GM21723 (cell line): ENCODE measurements at regions not wholly inside any gene's neighbourhood (a gene's known extent, or its start where the extent isn't known, plus 50 kb on each side); places are given as distances from the start of the nearest gene placed in this dataset.
"Not testable (repeated sequence)": the region's sequence is repeated elsewhere in the genome, so short reads cannot be mapped to it uniquely, and the experiment has no call there.

Source experiments
- ATAC-seq: cut with Tn5 transposase; IDR thresholded peaks from one replicate; pipeline ENCODE4 v1.9.1; 2021; ENCODE audit warnings: mild to moderate bottlenecking, moderate library complexity; ENCODE audit not compliant: unreplicated experiment

- no peak for ATAC-seq
Observed at GRCh38 chr13:97719736-97720135, 233.7 kb upstream of the IPO5 start.

DNA sequence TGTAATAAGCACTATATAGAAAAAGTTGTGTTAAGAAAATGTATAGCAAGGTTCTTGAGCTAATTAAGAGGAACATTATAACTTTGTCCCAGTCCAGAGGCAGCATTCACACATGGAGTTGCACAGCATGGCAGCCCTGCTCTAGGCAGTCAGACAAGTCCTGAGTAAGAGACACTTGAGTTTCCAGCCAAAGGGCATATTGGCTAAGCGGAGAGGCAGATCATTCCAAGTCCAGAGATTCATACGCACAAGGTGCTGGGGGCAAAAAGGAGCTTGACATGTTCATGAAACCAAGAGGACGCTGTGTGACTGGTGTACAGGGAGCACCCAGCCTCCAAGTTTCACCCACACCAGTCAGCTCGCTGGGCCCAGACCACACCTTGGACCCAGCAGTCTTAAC is 232.6 kb upstream of the IPO5 start:
- no peak for ATAC-seq

- ATAC-seq: no peak
Observed at GRCh38 chr13:97723655-97724054, 229.8 kb upstream of the IPO5 start.

GRCh38 chr13:97724450-97724849 is 229.0 kb upstream of the IPO5 start:
- ATAC-seq: no peak

- no peak for ATAC-seq
Observed at GRCh38 chr13:97726664-97727280, 226.7 kb upstream of the IPO5 start.

- ATAC-seq: no peak
Observed at GRCh38 chr13:97727991-97728390, 225.5 kb upstream of the IPO5 start.

- ATAC-seq: no peak
Observed at GRCh38 chr13:97736436-97736835, 217.0 kb upstream of the IPO5 start.

DNA sequence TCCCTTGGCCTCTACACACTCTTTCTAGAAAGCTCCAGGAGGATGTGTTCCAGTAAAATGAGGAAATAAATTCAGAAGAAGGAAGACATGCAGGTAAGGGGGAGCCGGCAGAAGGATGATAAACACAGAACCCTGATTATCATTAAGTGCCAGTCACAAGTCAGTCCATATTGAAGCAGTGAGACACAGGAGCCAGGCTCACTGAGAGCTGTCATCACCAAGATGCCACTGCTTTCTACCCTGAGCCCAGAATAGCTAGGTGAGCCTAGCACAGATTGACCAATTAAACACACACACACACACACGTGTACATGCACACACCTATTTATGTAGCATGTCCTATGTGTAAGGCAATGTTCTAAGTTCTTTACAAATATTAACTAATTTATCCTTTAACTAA is 211.4 kb upstream of the IPO5 start:
- no peak for ATAC-seq

DNA sequence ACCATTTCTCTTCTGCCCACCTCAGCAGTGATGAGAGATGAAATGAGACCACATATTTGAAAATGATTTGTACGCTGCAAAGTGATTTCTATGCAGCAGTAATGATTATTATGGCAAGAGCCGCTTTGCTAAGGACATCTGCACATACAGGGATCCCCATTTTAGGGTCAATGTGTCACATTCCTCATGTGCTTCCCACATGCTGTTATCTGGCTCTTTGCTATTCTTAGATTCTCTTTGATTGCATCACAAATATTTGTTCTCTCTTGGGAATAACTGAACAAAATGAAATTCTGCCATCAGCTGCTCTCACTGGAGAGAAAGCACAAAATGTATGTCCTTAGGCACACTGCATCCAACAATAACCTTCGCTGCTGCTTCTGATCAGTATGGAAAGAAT is 209.5 kb upstream of the IPO5 start:
- ATAC-seq: no peak

DNA sequence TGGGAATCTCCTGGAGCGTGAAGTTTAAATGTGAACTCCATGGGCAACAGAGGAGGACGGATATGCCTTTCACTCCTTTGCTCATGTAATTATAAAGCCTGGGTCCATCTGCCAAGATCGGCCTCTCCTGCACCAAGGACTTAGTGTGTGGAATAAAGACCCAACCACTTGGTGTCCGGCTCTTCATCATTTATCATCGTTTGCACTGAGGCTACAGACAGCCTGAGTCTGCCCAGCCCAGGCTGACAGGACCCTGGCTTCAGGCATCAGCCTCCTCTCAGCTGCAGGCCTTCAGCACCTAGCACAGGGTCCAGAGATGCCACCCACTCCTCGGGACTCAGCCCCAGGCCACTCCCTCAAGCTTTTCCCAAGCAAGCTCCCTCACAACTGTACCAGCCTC is 206.8 kb upstream of the IPO5 start:
- ATAC-seq: no peak

DNA sequence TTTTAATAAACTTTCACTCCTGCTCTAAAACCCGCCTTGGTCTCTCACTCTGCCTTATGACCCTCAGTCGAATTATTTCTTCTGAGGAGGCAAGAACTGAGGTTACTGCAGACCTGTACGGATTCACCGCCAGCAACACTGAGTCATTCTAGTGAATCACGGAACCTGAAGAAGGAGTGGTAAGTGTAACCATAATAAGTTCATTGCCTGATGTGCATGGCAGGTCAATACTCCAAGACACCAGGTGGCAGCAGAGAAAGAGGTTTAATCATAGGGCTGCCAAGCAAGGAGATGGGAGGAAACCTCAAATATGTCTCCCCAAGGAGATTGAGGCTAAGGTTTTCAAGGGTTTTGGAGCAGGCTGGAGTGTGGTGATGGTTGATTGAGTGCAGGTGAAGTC is 204.3 kb upstream of the IPO5 start:
- no peak for ATAC-seq

- ATAC-seq: no peak
Observed at GRCh38 chr13:97751477-97751876, 202.0 kb upstream of the IPO5 start.

DNA sequence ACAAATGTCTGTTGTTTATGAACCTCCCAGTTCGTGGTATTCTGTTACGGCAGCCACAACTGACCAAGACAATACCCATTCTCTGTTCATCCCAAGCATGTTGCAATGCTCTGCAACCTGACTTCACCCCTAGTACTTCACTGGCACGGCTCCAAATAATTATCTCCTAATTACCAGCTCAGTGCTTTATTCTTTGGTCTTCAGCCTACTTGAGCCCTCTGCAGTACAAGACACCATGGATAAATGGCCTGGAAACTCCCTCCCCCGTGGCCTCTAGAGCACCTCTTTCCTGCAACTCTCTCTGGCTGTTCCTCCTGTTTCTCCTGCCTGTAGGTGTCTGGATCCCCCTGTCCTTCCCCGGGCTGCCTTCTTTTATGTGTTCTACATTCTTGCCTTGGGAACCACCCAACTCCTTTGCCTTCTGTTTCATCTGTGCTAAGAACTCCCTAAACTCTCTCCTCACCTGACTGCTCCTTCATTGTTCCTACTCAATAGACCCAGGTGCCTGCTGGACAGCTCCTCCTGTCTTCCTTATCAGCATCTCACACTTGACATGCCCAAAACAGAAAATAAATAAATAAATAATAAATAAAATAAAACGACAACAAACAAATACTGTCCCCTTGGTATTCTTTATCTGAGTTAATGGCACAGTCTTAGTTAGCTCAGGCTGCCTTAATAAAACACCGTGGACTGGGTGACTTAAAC is 200.4 kb upstream of the IPO5 start:
- no peak for ATAC-seq

- ATAC-seq: no peak
Observed at GRCh38 chr13:97753942-97754670, 199.4 kb upstream of the IPO5 start.

DNA sequence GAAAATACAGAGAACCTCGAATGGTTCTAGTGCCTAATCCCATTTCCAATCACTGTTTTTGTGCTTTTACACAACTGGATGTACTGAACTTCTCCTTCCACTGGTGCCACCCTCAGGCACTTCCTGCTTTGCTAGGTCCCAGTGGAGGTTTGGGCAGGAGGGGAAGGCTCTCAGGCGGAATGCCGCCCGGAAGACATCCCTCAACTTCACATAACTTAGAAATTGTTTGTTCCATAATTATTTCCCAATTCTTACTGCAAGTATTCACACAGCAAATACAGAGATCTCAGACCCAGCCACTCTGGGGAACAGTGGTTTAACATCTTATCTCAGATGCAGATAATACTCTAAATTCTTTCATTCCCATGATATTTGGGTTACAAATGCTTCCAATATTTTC is 195.7 kb upstream of the IPO5 start:
- no peak for ATAC-seq

DNA sequence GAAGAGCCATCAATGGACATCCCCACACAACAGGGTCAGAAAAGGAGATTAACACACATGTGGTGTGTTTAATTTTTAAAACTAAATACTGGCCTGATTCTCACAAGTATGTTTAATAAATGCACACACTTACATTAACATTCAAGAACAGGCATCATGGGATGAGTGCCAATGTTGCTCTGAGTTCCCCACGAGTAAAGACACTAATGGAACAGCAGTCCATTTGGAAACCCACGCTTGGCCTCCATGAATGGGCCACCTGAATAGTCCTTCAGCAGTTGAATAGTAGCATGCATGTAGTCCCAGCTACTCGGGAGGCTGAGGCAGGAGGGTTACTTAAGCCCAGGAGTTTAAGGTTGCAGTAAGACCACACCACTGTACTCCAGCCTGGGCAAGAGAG is 195.2 kb upstream of the IPO5 start:
- no peak for ATAC-seq

GRCh38 chr13:97761796-97762540 is 191.5 kb upstream of the IPO5 start:
- ATAC-seq: no peak

DNA sequence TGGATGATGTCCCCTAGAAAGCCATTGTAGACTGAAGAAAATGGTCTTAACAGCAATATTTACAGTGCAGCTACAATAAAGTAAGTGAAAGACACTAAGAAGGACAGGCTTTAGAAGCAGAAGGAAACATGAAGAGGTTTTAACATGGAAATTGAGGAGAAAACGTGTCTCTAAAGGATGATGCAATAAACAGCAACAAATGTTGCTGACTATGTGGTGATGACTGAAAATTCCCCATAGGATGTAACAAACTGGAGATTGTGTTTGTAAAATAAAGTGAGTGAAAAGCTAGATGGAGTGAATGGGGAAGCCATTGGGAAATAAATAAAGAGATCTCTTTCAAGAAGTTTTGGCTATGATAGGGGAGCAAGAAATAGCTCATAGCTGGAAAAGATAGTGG is 186.7 kb upstream of the IPO5 start:
- no peak for ATAC-seq

- ATAC-seq: no peak
Observed at GRCh38 chr13:97768134-97768533, 185.3 kb upstream of the IPO5 start.

- not testable (repeated sequence) for ATAC-seq
Observed at GRCh38 chr13:97770231-97770630, 183.2 kb upstream of the IPO5 start.

- ATAC-seq: not testable (repeated sequence)
Observed at GRCh38 chr13:97772466-97772865, 181.0 kb upstream of the IPO5 start.
